Mammary epithelial cell (primary cell): ENCODE measurements at regions not wholly inside any gene's neighbourhood (a gene's known extent, or its start where the extent isn't known, plus 50 kb on each side); places are given as distances from the start of the nearest gene placed in this dataset.

Source experiments
- EZH2 ChIP-seq: IDR thresholded peaks from 2 replicates; pipeline ENCODE4 v1.6.1; 2012; ENCODE audit warnings: low read length, inconsistent platforms, borderline replicate concordance
- TF ChIP-seq, protein P1 (sequence below), 2 donors: IDR thresholded peaks in 1 of 2; conservative IDR thresholded peaks in 1 of 2; 2 replicates each; pipeline ENCODE4 v1.5.1; 2011 to 2012; ENCODE audit warnings: inconsistent platforms in 2 of 2, low read length in 2 of 2, mild to moderate bottlenecking in 2 of 2, control low read depth in 1 of 2, low read depth in 1 of 2; ENCODE audit not compliant: insufficient read depth in 1 of 2; ENCODE audit errors: extremely low read depth in 1 of 2

DNA sequence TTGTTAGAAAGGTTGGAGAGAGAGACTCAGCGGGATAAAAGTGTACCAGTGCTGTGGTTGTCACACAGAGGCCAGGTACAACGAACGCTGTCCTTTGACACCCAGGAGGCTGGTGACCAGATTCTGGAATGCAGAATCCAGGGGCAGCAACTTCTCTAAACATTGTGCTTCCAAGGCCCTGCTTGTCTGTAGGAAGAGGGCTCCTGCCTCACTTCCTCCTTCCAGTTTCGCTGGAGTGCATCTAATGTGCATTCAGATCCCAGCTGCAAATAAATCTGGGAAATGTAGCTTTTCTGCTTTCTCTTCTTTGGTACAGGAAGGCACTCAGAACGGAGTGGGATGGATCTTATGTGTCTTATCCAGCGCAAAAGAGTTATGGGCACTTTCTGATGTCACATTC, 171.8 kb upstream of the ATP5MC3 start:
- no peak for TF ChIP-seq EZH2
- TF ChIP-seq, protein P1, sequence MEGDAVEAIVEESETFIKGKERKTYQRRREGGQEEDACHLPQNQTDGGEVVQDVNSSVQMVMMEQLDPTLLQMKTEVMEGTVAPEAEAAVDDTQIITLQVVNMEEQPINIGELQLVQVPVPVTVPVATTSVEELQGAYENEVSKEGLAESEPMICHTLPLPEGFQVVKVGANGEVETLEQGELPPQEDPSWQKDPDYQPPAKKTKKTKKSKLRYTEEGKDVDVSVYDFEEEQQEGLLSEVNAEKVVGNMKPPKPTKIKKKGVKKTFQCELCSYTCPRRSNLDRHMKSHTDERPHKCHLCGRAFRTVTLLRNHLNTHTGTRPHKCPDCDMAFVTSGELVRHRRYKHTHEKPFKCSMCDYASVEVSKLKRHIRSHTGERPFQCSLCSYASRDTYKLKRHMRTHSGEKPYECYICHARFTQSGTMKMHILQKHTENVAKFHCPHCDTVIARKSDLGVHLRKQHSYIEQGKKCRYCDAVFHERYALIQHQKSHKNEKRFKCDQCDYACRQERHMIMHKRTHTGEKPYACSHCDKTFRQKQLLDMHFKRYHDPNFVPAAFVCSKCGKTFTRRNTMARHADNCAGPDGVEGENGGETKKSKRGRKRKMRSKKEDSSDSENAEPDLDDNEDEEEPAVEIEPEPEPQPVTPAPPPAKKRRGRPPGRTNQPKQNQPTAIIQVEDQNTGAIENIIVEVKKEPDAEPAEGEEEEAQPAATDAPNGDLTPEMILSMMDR (conservative IDR thresholded peaks at IDR 0.05 in 1 of 2, IDR thresholded peaks at IDR 0.05 in 1 of 2; ENCODE audit: extremely low read depth in 1 of 2, insufficient read depth in 1 of 2, low read depth in 1 of 2, low read length in 2 of 2) = no peak
